Stimulated activated CD4-positive, alpha-beta T cell treated with anti-CD3 and anti-CD28 coated beads, Interleukin-1b, Interleukin-23, amount 100 ng/mL, for 24 hours (primary cell): ENCODE measurements at regions not wholly inside any gene's neighbourhood (a gene's known extent, or its start where the extent isn't known, plus 50 kb on each side); places are given as distances from the start of the nearest gene placed in this dataset.
"Not testable (repeated sequence)": the region's sequence is repeated elsewhere in the genome, so short reads cannot be mapped to it uniquely, and the experiment has no call there.

Source experiments
- DNase-seq, 4 experiments: peaks; one replicate each; pipeline ENCODE4 v3.0.0-alpha.2; 2020; ENCODE audit warnings: low read depth in 4 of 4, low spot score in 1 of 4

DNA sequence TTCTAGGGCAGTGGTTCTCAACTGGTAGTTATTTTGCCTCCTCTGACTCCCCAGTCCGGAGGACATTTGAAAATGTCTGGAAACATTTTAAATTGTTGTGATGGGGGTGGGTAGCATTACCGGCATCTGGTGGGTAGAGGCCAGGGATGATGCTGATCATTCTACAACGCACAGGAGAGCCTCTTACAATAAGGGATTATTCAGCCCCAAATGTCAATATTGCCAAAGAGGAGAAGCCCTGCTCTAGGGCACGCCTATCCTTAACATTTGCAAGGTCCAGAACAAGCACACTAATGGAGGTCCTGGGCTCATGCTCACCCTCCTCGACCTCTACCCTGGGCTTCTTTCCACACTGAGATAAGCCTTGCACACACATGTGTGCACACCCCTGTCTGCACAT is 106.4 kb downstream of the MINAR1 start:
- no peak for DNase-seq

DNA sequence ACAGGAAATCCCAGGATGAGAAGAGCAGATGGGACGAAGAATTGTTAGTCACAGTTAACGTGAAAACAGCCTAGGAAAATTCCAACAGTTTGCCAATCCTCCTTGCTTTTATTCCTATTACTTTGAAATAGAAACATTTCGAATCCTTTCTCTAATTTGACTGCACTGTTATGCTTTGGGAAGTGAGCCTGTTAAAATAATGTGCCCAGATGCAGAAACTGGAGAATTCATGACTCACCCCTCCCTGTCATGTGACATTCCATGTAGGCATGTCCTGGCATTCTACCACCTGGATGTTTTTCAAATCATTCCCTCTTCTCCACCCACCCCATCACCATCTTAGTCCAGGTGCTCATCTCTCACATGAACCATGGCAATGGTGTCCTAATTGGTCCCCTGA is 107.3 kb downstream of the MINAR1 start:
- DNase-seq = no peak

DNA sequence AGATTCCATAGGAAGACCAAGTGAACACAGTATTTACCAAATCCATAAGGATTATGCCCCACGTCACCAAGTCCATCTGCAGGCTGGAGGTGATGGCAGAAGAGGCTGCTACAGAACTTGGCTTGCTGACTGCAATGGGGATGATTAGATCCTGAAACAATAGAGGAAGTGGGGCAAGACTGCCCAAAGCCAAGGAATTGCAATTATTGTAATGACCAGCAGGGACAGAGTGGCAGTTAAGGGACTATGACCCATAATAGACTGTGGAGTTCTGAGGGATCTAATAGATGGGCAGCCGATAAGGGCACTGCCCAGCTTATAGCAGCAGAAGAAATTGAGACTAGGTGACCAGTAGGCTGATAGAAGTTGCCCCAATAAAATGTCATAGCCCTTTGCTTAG is 108.4 kb downstream of the MINAR1 start:
- no peak for DNase-seq

DNA sequence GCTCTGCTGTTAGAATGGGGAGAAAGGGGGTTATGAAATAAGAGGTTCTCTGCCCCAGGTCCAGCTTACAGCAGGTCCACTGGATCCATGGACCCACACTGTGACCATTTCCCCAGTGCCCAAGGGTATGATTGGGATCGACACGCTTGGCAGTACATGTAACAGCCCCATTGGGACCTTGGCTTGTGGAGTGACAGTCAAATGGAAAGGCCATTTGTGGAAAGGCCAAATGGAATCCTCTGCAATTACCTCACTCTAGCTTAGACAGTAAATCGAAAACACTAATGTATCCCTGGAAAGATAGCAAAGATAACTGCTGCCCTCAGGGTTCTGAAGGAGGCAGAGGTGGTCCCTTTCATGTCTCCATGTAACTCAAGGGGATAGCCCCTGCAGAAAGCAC is 109.1 kb downstream of the MINAR1 start:
- DNase-seq = no peak

DNA sequence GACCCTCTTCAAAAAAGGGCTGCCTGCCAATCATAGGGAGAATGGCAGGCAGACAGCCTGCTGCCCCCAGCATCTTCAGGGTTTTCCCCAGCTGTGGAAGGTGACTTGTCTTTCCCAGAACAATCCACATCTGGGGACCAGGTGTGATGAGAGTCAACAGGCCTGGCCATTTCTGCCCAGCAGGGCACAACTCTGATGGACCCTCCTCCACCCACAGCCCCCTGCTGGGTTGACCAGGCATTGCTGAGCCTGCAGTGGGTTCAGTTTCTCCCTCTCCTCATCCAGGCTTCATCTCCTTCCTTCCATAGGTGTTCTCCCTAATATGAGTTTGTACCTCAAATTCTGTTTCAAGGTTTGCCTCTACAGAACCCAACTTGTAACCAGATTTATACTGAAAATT is 111.0 kb downstream of the MINAR1 start:
- DNase-seq = no peak

- DNase-seq = no peak
These were observed 117.1 kb downstream of the MINAR1 start for GRCh38 chr15:79549196-79549595.

GRCh38 chr15:79560384-79560783 is 128.2 kb downstream of the MINAR1 start:
- DNase-seq = no peak

DNA sequence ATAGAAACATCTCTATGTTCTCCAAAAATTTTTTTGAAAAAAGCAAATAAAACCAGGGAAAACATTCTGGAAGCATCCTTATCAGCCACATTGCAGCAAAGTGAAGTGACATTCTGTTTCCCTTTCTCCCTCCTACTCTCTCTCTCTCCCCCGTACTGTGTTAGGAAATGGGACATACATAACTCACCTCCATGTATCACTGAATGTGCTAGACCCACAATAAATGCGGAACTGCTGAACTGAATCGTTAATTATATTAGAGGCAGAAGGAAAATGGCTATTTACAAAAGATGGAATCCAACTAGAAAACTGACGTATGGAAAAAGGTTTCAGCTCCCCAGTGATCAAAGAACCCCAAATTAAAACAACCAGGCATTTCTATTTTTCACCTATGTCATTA is 129.8 kb downstream of the MINAR1 start:
- no peak for DNase-seq

- no peak for DNase-seq
These were observed 130.3 kb downstream of the MINAR1 start for GRCh38 chr15:79562403-79562815.

- DNase-seq = no peak
These were observed 130.8 kb downstream of the MINAR1 start for GRCh38 chr15:79562899-79563298.

GRCh38 chr15:79570004-79570403 is 137.9 kb downstream of the MINAR1 start:
- no peak for DNase-seq

- DNase-seq = no peak
These were observed 140.7 kb downstream of the MINAR1 start for GRCh38 chr15:79572691-79573404.

DNA sequence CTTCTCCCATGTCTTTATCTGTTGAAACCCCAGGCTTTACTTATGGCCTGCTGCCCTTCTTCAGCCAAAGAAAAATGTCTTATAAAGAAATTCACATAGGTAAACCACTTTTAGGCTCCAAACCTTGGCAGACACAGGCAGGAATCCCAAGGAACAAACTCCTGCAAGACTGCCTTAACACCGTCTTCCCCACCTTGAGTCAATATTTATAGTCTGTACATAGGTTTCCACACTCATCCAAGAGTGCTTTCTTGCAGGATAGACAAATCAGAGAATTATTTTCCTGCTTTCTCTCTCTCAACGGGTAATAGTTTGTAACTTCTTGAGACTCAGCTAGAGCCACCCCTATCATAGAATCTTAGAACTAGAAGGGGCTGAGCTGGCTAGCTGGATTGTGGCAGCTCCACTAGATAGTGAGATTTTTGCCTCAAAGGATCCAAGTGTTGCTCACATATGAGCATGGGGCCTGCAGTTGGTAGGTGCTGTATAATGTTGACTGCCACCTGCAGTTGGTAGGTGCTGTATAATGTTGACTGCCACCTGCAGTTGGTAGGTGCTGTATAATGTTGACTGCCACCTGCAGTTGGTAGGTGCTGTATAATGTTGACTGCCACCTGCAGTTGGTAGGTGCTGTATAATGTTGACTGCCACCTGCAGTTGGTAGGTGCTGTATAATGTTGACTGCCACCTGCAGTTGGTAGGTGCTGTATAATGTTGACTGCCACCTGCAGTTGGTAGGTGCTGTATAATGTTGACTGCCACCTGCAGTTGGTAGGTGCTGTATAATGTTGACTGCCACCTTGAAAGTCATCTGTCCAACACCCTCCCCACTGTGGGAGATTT is 142.5 kb downstream of the MINAR1 start:
- DNase-seq = not testable (repeated sequence)

DNA sequence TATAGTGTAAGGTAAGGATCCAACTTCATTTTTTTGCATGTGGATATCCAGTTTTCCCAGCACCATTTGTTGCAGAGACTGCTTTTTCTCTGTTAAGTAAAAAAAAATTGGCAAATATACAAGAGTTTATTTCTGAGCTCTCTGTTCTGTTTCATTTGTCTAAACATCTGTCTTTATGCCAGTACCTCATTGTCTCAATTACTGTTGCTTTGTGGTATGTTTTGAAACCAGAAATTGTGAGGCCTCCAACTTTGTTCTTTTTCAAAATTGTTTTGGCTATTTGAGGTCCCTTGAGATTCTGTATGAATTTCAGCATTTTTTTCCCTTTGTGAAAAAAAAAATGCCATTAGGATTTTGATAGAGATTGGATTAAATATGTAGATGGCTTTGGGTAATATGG is 150.5 kb downstream of the MINAR1 start:
- no peak for DNase-seq

GRCh38 chr15:79592126-79592525 is 160.0 kb downstream of the MINAR1 start:
- DNase-seq = no peak

DNA sequence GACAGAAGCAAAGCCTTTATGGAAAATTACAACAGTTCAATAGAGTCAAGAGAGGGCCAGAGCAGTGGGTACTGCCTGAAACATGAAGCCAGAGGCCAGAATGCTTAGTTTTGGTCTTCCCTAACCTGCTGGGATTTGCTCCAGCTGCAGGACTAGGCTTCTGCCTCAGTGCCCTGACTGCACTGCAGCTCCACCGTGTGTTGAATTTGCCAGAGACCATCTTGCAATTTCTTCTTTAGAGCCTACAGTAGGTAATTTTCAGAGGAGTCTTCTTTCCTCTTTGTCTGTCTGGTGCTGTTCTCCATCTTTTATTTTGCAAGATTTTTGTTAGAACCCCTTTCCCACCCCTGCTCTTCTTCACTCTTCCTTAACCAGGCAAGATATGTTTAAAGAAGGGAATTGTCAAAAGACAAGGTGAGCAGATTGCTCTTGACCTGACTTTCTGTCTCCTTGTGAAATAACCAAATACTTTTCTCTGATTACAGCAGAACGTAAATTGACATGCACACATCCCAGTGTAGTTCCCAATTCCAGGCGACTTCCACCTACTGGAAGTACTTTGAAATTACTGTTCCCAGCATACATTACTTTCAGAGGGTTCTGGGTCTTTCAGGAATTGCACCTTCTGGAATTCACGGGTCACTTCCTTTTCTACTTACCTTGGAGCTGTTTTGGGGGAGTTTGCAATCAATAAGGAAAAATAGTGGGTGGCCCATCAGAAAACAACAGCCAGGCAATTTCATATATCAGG is 161.2 kb downstream of the MINAR1 start:
- no peak for DNase-seq

DNA sequence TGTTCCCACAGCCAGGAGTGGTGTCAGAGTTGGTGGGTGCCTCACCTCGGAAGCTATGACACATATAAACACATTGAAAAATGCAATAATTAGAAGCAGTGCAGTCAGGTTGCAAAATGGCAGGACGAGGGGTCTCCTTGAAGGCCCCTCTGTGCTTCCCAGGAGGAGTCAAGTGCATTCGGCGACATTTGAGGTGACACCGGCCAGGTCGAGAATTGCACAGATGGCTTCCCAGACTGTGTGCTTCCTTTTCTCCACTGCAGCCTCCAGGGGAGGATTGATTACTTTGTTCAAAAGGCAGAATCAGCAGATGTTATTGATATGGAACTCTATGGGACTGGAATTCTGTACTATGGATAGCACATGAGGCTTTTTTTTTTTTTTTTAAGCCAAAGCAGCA is 163.2 kb downstream of the MINAR1 start:
- no peak for DNase-seq

- DNase-seq = peak in 3 of 4 experiments; percentile 9 to 36 (median 13)
These were observed 164.0 kb downstream of the MINAR1 start for GRCh38 chr15:79595995-79596622.

DNA sequence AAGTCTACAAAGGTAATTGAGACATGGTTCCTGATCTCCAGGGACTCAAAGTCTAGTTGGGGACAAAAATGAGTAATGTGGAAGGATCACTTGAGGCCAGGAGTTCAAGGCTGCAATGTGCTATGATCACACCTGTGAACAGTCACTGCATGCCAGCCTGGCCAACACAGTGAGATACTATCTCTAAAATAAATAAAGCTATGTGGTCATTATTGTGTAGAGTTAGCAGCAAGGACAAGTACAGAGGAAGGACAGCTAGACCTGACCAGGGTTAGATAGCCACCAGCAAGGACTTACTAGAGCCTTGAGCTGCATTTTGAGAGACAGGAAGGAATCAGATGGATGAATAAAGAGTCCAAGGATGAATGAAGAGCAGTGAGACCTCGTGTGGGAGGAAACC is 166.5 kb downstream of the MINAR1 start:
- no peak for DNase-seq

DNA sequence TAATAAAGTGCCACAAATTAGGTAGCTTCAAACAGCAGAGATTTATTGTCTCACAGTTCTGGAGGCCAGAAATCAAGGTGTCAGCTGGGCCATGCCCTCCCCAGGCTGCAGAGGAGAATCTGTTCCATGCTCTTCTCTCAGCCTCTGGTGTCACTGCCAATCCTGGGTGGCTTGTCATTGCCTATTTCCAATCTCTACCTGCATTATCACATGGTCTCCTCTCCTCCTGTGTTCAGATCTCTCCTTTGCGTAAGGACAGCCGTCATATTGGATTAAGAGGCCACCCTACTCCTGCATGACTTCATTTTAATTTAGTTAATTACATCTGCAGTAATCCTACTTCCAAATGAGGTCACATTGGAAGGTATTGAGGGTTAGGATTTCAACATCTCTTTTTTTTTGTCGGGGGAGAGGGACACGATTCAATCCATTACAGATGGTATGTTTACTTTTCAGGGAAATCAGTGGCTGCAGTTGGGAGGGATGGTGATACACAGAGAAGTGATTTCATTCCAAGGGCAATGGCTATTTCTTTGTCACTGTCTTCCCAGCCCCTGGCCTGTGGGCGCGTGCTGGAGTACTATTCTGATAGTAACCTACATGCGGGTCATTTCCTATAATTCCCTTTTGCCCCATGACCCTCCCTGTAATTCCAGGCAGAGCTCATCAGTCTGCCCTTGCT is 169.4 kb downstream of the MINAR1 start:
- DNase-seq = no peak

GRCh38 chr15:79602180-79602579 is 170.0 kb downstream of the MINAR1 start:
- no peak for DNase-seq
